ENCODE measurements at regions not wholly inside any gene's neighbourhood (a gene's known extent, or its start where the extent isn't known, plus 50 kb on each side); places are given as distances from the start of the nearest gene placed in this dataset.
A peak's percentile ranks its signal among the peaks of the same experiment; 100 is the strongest.

- no peaks in the 10 kb centered on the region for H3K4me1 Mint-ChIP-seq
- H3K27me3 Mint-ChIP-seq: peaks cover 1% of the 10 kb centered on the region
- H3K9me3 Mint-ChIP-seq: peaks cover 12% of the 10 kb centered on the region
- no peak for ATAC-seq
- H3K27ac Mint-ChIP-seq: no peak overlapping the region
- H3K4me3 Mint-ChIP-seq: no peak overlapping the region
- H3K36me3 Mint-ChIP-seq (ENCODE audit: low read depth): peaks cover 2% of the 10 kb centered on the region
- DNase-seq: no peak
Observed at GRCh38 chr18:5091741-5092140, 105.3 kb downstream of the AKAIN1 start.

GRCh38 chr18:5075297-5075696 is 121.8 kb downstream of the AKAIN1 start:
- H3K4me3 Mint-ChIP-seq: no peak overlapping the region
- peaks cover 3% of the 10 kb centered on the region for H3K27me3 Mint-ChIP-seq
- ATAC-seq: no peak
- H3K4me1 Mint-ChIP-seq: no peaks in the 10 kb centered on the region
- H3K36me3 Mint-ChIP-seq (ENCODE audit: low read depth): no peaks in the 10 kb centered on the region
- no peak overlapping the region for H3K27ac Mint-ChIP-seq
- DNase-seq: no peak
- no peaks in the 10 kb centered on the region for H3K9me3 Mint-ChIP-seq

DNA sequence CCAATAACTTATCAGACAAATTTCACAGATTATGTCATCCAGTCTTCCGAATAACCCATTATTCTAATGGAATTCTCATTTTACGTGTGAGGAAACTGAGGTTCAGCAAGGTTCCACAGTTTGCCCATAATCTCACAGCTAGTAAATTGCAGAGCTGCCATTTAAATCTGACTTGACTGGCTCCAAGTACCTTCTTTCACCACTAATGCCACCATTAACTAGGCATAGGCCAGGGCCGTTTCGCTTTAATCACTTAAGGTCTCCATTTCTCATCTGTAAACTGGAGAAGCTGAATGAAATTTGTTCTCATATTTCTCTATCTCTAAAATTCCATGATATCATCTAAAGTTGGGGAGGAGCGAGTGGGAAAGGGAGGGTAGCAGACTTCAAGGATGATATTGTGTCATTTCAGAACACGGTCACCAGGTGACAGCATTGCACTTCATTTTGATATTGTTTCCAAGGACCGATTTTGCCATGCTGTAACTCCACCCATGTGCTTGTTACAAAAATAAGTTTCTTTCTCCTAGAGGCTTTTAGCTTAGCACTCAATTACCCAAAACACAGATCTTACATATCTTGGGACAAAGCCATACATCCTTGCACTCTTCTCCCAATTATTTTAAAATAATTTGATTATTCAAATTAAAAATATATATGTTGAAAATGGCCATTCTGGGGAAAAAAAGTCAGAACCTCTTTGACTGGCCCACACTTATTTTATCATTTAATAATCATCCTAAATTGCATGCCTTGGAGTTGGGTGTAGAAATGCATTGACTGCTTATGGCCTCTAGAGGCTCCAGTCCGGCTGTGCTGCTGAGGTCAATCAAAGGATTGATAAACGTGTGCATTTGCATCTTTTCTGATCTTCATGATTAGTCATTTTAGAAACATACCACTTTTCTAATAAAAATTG is 123.8 kb downstream of the AKAIN1 start:
- Mint-ChIP-seq H3K4me1 (no peaks in the 10 kb centered on the region), H3K27me3 (peaks cover under 1% of the 10 kb centered on the region), H3K36me3 (ENCODE audit: low read depth) (no peaks in the 10 kb centered on the region), H3K9me3 (no peaks in the 10 kb centered on the region), H3K4me3 (no peak overlapping the region), H3K27ac (no peak overlapping the region)
- ATAC-seq (peak; percentile 57), DNase-seq (peak; percentile 12)

DNA sequence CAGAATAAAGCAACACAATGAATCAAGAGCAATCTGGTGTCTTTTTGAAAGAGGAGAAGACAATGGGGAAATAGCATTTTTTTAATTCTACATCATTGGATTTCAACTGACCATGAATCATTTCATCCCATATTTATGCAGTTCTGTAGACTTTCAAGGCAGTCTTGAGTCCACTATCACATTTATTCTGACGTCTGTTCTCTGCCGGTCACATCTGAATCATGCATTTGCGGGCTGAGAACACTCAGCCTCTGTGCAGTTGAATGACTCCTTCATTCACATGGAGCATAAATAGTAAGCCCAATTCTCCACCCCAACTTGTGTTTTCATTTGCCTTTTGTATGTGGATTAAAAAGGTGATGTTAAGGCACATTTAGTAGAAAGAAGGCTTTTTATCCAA is 128.2 kb downstream of the AKAIN1 start:
- H3K4me3 Mint-ChIP-seq: no peak overlapping the region
- no peak for DNase-seq

GRCh38 chr18:5066380-5066977 is 130.6 kb downstream of the AKAIN1 start:
- H3K27ac Mint-ChIP-seq: no peak overlapping the region
- H3K4me1 Mint-ChIP-seq: no peaks in the 10 kb centered on the region
- ATAC-seq (no peak), DNase-seq (peak; percentile 6)
- H3K36me3 Mint-ChIP-seq (ENCODE audit: low read depth): no peaks in the 10 kb centered on the region
- no peak overlapping the region for H3K4me3 Mint-ChIP-seq
- no peaks in the 10 kb centered on the region for H3K9me3 Mint-ChIP-seq
- no peaks in the 10 kb centered on the region for H3K27me3 Mint-ChIP-seq

More for the DNA sequence above, 128.2 kb downstream of the AKAIN1 start:
- no peaks in the 10 kb centered on the region for H3K9me3 Mint-ChIP-seq
- H3K27ac Mint-ChIP-seq: no peak overlapping the region
- ATAC-seq: no peak
- no peaks in the 10 kb centered on the region for H3K27me3 Mint-ChIP-seq
- H3K4me1 Mint-ChIP-seq: no peaks in the 10 kb centered on the region
- no peaks in the 10 kb centered on the region for H3K36me3 Mint-ChIP-seq (ENCODE audit: low read depth)

DNA sequence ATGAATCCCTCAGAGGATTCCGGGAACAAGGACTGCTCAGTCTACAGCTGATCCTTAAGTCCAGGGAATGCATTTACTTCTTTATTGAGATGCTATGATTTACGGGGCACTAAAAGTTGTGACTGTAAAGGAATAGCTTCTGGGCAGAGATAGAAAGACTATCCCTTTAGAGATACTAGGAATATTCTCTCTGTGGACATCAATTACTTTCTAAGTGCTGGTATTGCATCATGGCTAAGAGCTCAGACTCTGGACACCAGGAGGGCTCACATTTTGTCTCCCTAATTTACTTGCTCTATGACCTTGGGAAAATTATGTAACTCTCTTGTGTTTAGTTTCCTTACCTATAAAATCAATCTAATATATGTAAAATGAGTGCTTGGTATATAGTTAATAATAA is 131.4 kb downstream of the AKAIN1 start:
- Mint-ChIP-seq H3K36me3 (ENCODE audit: low read depth) (no peaks in the 10 kb centered on the region), H3K4me1 (no peaks in the 10 kb centered on the region), H3K9me3 (no peaks in the 10 kb centered on the region), H3K4me3 (no peak overlapping the region), H3K27ac (no peak overlapping the region), H3K27me3 (no peaks in the 10 kb centered on the region)
- DNase-seq (no peak), ATAC-seq (no peak)

GRCh38 chr18:5064841-5065370 is 132.2 kb downstream of the AKAIN1 start:
- ATAC-seq (no peak), DNase-seq (no peak)
- H3K27ac Mint-ChIP-seq: no peak overlapping the region
- H3K4me3 Mint-ChIP-seq: no peak overlapping the region
- no peaks in the 10 kb centered on the region for H3K27me3 Mint-ChIP-seq
- H3K4me1 Mint-ChIP-seq: no peaks in the 10 kb centered on the region
- H3K9me3 Mint-ChIP-seq: no peaks in the 10 kb centered on the region
- no peaks in the 10 kb centered on the region for H3K36me3 Mint-ChIP-seq (ENCODE audit: low read depth)

GRCh38 chr18:5061785-5062184 is 135.3 kb downstream of the AKAIN1 start:
- Mint-ChIP-seq H3K4me3 (no peak overlapping the region), H3K36me3 (ENCODE audit: low read depth) (no peaks in the 10 kb centered on the region), H3K27me3 (peaks cover 3% of the 10 kb centered on the region), H3K27ac (no peak overlapping the region), H3K4me1 (peaks cover 20% of the 10 kb centered on the region), H3K9me3 (no peaks in the 10 kb centered on the region)
- ATAC-seq (no peak), DNase-seq (no peak)

- DNase-seq (no peak), ATAC-seq (no peak)
- peaks cover 20% of the 10 kb centered on the region for H3K4me1 Mint-ChIP-seq
- H3K36me3 Mint-ChIP-seq (ENCODE audit: low read depth): no peaks in the 10 kb centered on the region
- H3K9me3 Mint-ChIP-seq: no peaks in the 10 kb centered on the region
- H3K4me3 Mint-ChIP-seq: no peak overlapping the region
- H3K27ac Mint-ChIP-seq: no peak overlapping the region
- H3K27me3 Mint-ChIP-seq: peaks cover 6% of the 10 kb centered on the region
Observed at GRCh38 chr18:5060543-5060942, 136.5 kb downstream of the AKAIN1 start.

- DNase-seq: no peak
- Mint-ChIP-seq H3K27me3 (peaks cover 9% of the 10 kb centered on the region), H3K9me3 (no peaks in the 10 kb centered on the region), H3K4me3 (no peak overlapping the region), H3K27ac (no peak overlapping the region), H3K36me3 (ENCODE audit: low read depth) (no peaks in the 10 kb centered on the region), H3K4me1 (peaks cover 20% of the 10 kb centered on the region)
- no peak for ATAC-seq
Observed at GRCh38 chr18:5059696-5060032, 137.4 kb downstream of the AKAIN1 start.

DNA sequence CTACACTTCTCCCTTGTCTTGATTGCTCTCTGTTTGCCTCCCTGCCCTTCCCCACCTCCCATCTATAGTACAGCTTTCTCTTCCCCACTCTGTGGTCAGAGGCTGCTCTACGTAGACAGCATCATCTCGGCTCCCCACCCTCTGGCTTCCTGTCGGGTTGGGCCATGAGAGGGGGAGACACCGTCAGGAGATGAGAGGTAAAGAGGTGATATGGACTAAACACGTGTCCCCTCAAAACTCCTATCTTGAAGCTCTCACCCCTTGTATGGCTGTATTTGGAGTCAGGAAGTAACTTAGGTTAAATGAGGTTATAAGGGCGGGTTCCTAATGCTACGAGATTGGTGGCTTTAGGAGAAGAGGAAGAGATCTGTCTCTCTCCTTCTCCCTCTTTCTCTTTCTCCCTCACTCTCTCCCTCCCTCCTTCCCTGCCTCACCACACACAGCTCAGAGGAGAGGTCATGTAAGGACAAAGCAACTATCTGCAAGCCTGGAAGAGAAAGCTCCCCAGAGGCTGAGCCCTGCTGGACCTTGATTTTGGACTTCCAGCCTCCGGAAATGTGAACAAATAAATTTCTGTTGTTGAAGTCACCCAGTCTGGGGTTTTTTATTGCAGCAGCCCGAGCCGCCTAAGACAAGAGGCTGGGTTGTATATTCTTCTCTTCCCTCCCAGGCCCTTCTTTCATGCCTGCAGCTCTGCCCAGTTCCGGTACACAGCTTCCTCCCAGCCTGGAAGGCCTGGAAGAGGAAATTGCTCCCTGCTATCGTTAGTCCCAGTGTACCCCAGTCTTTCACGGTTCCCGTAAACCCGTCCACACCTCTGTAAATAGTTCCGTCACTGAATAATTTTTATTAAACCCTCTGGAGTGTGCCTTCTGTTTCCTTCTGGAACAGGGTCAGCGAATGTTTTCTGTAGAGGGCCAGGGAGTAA is 138.0 kb downstream of the AKAIN1 start:
- Mint-ChIP-seq H3K4me1 (peaks cover 20% of the 10 kb centered on the region), H3K36me3 (ENCODE audit: low read depth) (no peaks in the 10 kb centered on the region), H3K9me3 (no peaks in the 10 kb centered on the region), H3K27ac (peak overlapping the region; percentile 8), H3K4me3 (no peak overlapping the region), H3K27me3 (peaks cover 9% of the 10 kb centered on the region)
- ATAC-seq (peak; percentile 83), DNase-seq (peak; percentile 29)

DNA sequence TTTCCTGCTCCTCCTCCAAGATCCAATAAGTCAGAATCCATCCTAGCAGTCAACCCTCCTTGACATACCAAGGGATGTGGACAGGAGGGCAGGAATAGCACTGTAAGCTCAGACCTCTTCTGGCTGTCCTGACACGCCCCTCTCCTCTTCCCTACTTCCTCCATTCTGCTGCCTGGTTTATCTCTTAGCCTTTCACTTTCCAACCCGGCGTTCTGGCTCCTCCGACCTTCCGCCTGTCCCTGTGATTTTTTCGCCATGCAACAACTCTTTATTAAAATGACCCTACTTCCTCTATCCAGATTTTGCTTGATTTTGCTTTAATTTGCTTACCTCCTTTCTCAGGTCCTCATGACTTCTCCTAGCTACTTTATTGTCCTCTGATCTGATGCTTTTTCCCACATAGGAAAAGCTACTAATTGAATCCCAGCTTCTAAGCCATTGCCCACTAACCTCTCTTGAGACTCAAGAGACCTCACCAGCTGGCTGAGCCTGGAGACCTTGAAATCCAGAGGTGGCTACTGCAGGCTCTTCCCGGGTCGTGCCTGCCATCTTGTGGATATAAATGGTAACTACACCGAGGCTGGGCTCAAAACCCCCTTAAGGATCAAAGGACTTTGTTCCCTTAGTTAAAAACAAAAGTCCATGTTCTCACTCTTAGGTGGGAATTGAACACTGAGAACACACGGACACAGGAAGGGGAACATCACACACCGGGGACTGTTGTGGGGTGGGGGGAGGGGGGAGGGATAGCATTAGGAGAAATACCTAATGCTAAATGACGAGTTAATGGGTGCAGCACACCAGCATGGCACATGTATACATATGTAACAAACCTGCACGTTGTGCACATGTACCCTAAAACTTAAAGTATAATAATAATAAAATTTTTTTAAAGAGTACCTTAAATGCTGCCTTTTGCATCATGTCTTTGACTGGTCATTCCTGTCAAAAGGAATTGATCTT is 139.4 kb downstream of the AKAIN1 start:
- Mint-ChIP-seq H3K27ac (no peak overlapping the region), H3K36me3 (ENCODE audit: low read depth) (no peaks in the 10 kb centered on the region), H3K9me3 (no peaks in the 10 kb centered on the region), H3K27me3 (peaks cover 9% of the 10 kb centered on the region), H3K4me3 (no peak overlapping the region), H3K4me1 (peaks cover 20% of the 10 kb centered on the region)
- peak; percentile 51 for ATAC-seq
- DNase-seq: peak; percentile 63

DNA sequence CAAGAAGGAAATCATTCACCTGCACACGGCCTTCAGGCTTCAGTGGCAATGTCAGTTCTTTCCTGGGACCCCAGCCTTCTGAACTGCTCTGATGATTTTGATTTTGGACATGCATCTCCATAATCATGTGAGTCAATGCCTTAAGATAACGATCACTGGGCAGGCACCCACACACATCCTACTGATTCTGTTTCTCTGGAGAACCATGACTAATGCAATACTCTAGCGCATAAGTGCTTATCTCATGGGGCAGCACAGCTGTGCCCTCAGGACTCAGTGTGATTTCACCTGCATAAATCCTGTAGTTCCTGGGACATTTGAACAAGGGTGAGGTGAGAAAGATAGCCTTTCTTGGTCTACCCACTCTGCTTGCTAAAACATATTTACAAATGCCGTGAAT is 144.6 kb downstream of the AKAIN1 start:
- Mint-ChIP-seq H3K4me1 (peaks cover 3% of the 10 kb centered on the region), H3K27me3 (peaks cover 7% of the 10 kb centered on the region), H3K36me3 (ENCODE audit: low read depth) (no peaks in the 10 kb centered on the region), H3K9me3 (no peaks in the 10 kb centered on the region), H3K27ac (no peak overlapping the region), H3K4me3 (no peak overlapping the region)
- ATAC-seq (no peak), DNase-seq (no peak)
